CD4-positive, alpha-beta T cell treated with Interleukin-15 for 1 hour (primary cell): ENCODE measurements at regions not wholly inside any gene's neighbourhood (a gene's known extent, or its start where the extent isn't known, plus 50 kb on each side); places are given as distances from the start of the nearest gene placed in this dataset.

ENCODE experiments used
- DNase-seq: peaks from one replicate; pipeline ENCODE4 v3.0.0-alpha.2; 2020

- DNase-seq = no peak
Observed at GRCh38 chr7:28231176-28231575, 50.6 kb upstream of the JAZF1 start.

GRCh38 chr7:28236560-28236959 is 56.0 kb upstream of the JAZF1 start:
- DNase-seq = no peak

GRCh38 chr7:28237363-28237762 is 56.8 kb upstream of the JAZF1 start:
- no peak for DNase-seq

GRCh38 chr7:28239823-28240204 is 59.2 kb upstream of the JAZF1 start:
- peak; percentile 17 for DNase-seq

- no peak for DNase-seq
Observed at GRCh38 chr7:28240481-28240880, 59.9 kb upstream of the JAZF1 start.

- DNase-seq = no peak
Observed at GRCh38 chr7:28243861-28244260, 63.3 kb upstream of the JAZF1 start.

GRCh38 chr7:28245123-28245878 is 64.7 kb upstream of the JAZF1 start:
- DNase-seq = no peak

GRCh38 chr7:28246921-28247461 is 66.4 kb upstream of the JAZF1 start:
- DNase-seq = no peak

GRCh38 chr7:28258240-28258639 is 77.6 kb upstream of the JAZF1 start:
- DNase-seq = no peak

- no peak for DNase-seq
Observed at GRCh38 chr7:28260969-28261368, 80.4 kb upstream of the JAZF1 start.

GRCh38 chr7:28263622-28264271 is 83.2 kb upstream of the JAZF1 start:
- DNase-seq = no peak

- no peak for DNase-seq
Observed at GRCh38 chr7:28266402-28266801, 85.8 kb upstream of the JAZF1 start.

GRCh38 chr7:28267012-28267411 is 86.4 kb upstream of the JAZF1 start:
- no peak for DNase-seq

- no peak for DNase-seq
Observed at GRCh38 chr7:28269700-28270361, 89.2 kb upstream of the JAZF1 start.

GRCh38 chr7:28270536-28270935 is 89.9 kb upstream of the JAZF1 start:
- no peak for DNase-seq

GRCh38 chr7:28272461-28272877 is 91.9 kb upstream of the JAZF1 start:
- DNase-seq = peak; percentile 36

GRCh38 chr7:28276298-28276697 is 95.7 kb upstream of the JAZF1 start:
- no peak for DNase-seq

- DNase-seq = no peak
Observed at GRCh38 chr7:28277364-28277763, 96.8 kb upstream of the JAZF1 start.

GRCh38 chr7:28277958-28278357 is 97.4 kb upstream of the JAZF1 start:
- DNase-seq = no peak

- DNase-seq = no peak
Observed at GRCh38 chr7:28280516-28280915, 99.9 kb upstream of the JAZF1 start.

GRCh38 chr7:28290496-28290895 is 109.9 kb upstream of the JAZF1 start:
- no peak for DNase-seq

- no peak for DNase-seq
Observed at GRCh38 chr7:28291559-28291958, 111.0 kb upstream of the JAZF1 start.

- DNase-seq = no peak
Observed at GRCh38 chr7:28292834-28293526, 112.4 kb upstream of the JAZF1 start.
